Natural killer cell (primary cell): ENCODE measurements at regions not wholly inside any gene's neighbourhood (a gene's known extent, or its start where the extent isn't known, plus 50 kb on each side); places are given as distances from the start of the nearest gene placed in this dataset.

Experiments used
- ATAC-seq, 3 donors: fragments of 150-1000 bp in 2 of 3; fragments of 200-7000 bp in 1 of 3; cut with Tn5 transposase; 1 replicate in 1 of 3; 2 replicates in 2 of 3; pipeline ENCODE4 v1.10.0; 2021; ENCODE audit warnings: mild to moderate bottlenecking in 2 of 3, moderate library complexity in 2 of 3
- DNase-seq, 2 donors: peaks; one replicate each; pipeline versions ENCODE4 v3.0.0 to v3.0.0-alpha.2; 2013 to 2021; ENCODE audit warnings: mixed read lengths in 1 of 2
- H3K27ac ChIP-seq: one replicate; pipeline ENCODE4 v1.5.1; 2013; ENCODE audit warnings: mild to moderate bottlenecking, low read length
- H3K27me3 ChIP-seq: one replicate; pipeline ENCODE4 v1.6.1; 2013; ENCODE audit warnings: low read length; ENCODE audit not compliant: control insufficient read depth, insufficient read depth
- H3K36me3 ChIP-seq: one replicate; pipeline ENCODE4 v1.6.1; 2013; ENCODE audit warnings: low read length; ENCODE audit not compliant: control insufficient read depth, insufficient read depth
- H3K4me1 ChIP-seq: one replicate; pipeline ENCODE4 v1.6.1; 2013; ENCODE audit warnings: low read length; ENCODE audit not compliant: control insufficient read depth, insufficient read depth
- H3K4me3 ChIP-seq: one replicate; pipeline ENCODE4 v1.5.1; 2013; ENCODE audit warnings: low read length
- H3K9me3 ChIP-seq: one replicate; pipeline ENCODE4 v1.6.1; 2013; ENCODE audit warnings: low read length; ENCODE audit not compliant: control insufficient read depth, insufficient read depth
- H3K27ac Mint-ChIP-seq, 2 donors: one replicate each; pipeline ENCODE4 v1.8.0; 2022; ENCODE audit warnings: mild to moderate bottlenecking in 2 of 2, mixed read lengths in 2 of 2, moderate library complexity in 1 of 2
- H3K27me3 Mint-ChIP-seq, 2 donors: one replicate each; pipeline ENCODE4 v1.8.0; 2022; ENCODE audit warnings: low read depth in 2 of 2, mixed read lengths in 2 of 2
- H3K36me3 Mint-ChIP-seq: one replicate; pipeline ENCODE4 v1.8.0; 2022; ENCODE audit warnings: mixed read lengths
- H3K4me1 Mint-ChIP-seq, 2 donors: one replicate each; pipeline ENCODE4 v1.8.0; 2022; ENCODE audit warnings: mixed read lengths in 2 of 2
- H3K4me3 Mint-ChIP-seq: one replicate; pipeline ENCODE4 v1.8.0; 2022; ENCODE audit warnings: mild to moderate bottlenecking, moderate library complexity, mixed read lengths
- H3K9me3 Mint-ChIP-seq, 2 donors: one replicate each; pipeline ENCODE4 v1.8.0; 2022; ENCODE audit warnings: mixed read lengths in 2 of 2
- CTCF ChIP-seq: fragments of 200-600 bp; IDR thresholded peaks from one replicate; pipeline ENCODE4 v1.8.0; 2022; ENCODE audit warnings: antibody characterized with exemption
- WGBS: methylation state at CpG from one replicate; pipeline ENCODE4 v1.1.7; 2013; ENCODE audit warnings: missing lambda C conversion rate; ENCODE audit not compliant: insufficient coverage; 5-methylcytosine and 5-hydroxymethylcytosine counted together
- intact Hi-C: fragments of 100-400 bp; cut with micrococcal nuclease; formaldehyde crosslinking; loops from one replicate; pipeline ENCODE4 v1.14.2; 2022

GRCh38 chr3:145776782-145777408 lies 384.1 kb downstream of the PLOD2 start:
- Mint-ChIP-seq H3K36me3 (no peaks in the 10 kb centered on the region), H3K4me1 (no peaks in the 10 kb centered on the region), H3K4me3 (no peak overlapping the region), H3K27ac (no peak overlapping the region), H3K9me3 (peaks cover 5 to 10% of the 10 kb centered on the region in 2 donors), H3K27me3 (no peaks in the 10 kb centered on the region)
- H3K4me3 ChIP-seq: no peak overlapping the region
- H3K9me3 ChIP-seq: peaks cover 9% of the 10 kb centered on the region
- no peak overlapping the region for H3K27ac ChIP-seq
- intact Hi-C loops: no loop called here
- ATAC-seq (no peak), DNase-seq (no peak)
- H3K4me1 ChIP-seq: no peaks in the 10 kb centered on the region
- WGBS: 88% methylated on average over 2 of the region's 4 CpGs
- H3K27me3 ChIP-seq: no peaks in the 10 kb centered on the region
- no peaks in the 10 kb centered on the region for H3K36me3 ChIP-seq
- TF ChIP-seq CTCF: no peak

GRCh38 chr3:145780301-145780700 lies 380.7 kb downstream of the PLOD2 start:
- Histone ChIP-seq H3K9me3 (peaks cover 5% of the 10 kb centered on the region), H3K36me3 (no peaks in the 10 kb centered on the region), H3K4me1 (no peaks in the 10 kb centered on the region), H3K4me3 (no peak overlapping the region), H3K27ac (no peak overlapping the region), H3K27me3 (no peaks in the 10 kb centered on the region)
- no peak for TF ChIP-seq CTCF
- Mint-ChIP-seq H3K36me3 (no peaks in the 10 kb centered on the region), H3K9me3 (peaks cover 9 to 13% of the 10 kb centered on the region in 2 donors), H3K4me1 (no peaks in the 10 kb centered on the region), H3K27ac (no peak overlapping the region), H3K27me3 (no peaks in the 10 kb centered on the region), H3K4me3 (no peak overlapping the region)
- ATAC-seq (no peak), DNase-seq (no peak)
- intact Hi-C loops: no loop called here
- 92% methylated on average over 4 of the region's 4 CpGs for WGBS

- TF ChIP-seq CTCF: no peak
- no peak for DNase-seq
- Mint-ChIP-seq H3K4me3 (no peak overlapping the region), H3K27me3 (no peaks in the 10 kb centered on the region), H3K4me1 (no peaks in the 10 kb centered on the region), H3K36me3 (no peaks in the 10 kb centered on the region), H3K27ac (no peak overlapping the region), H3K9me3 (peaks cover 13 to 16% of the 10 kb centered on the region in 2 donors)
- Histone ChIP-seq H3K9me3 (peaks cover 2% of the 10 kb centered on the region), H3K4me1 (no peaks in the 10 kb centered on the region), H3K4me3 (no peak overlapping the region), H3K36me3 (no peaks in the 10 kb centered on the region), H3K27ac (no peak overlapping the region), H3K27me3 (no peaks in the 10 kb centered on the region)
- ATAC-seq: no peak
- intact Hi-C loops: no loop called here
Measured at GRCh38 chr3:145785668-145786067, 375.3 kb downstream of the PLOD2 start.

GRCh38 chr3:145798007-145798406 lies 363.0 kb downstream of the PLOD2 start:
- Mint-ChIP-seq H3K27ac (no peak overlapping the region), H3K4me3 (no peak overlapping the region), H3K9me3 (peaks cover 20 to 24% of the 10 kb centered on the region in 2 donors), H3K36me3 (no peaks in the 10 kb centered on the region), H3K4me1 (no peaks in the 10 kb centered on the region), H3K27me3 (no peaks in the 10 kb centered on the region)
- ATAC-seq (no peak), DNase-seq (no peak)
- Histone ChIP-seq H3K4me3 (no peak overlapping the region), H3K27me3 (no peaks in the 10 kb centered on the region), H3K27ac (no peak overlapping the region), H3K9me3 (peaks cover 4% of the 10 kb centered on the region), H3K4me1 (no peaks in the 10 kb centered on the region), H3K36me3 (no peaks in the 10 kb centered on the region)
- 80% methylated on average over 3 of the region's 3 CpGs for WGBS
- intact Hi-C loops: no loop called here
- no peak for TF ChIP-seq CTCF
